Hematopoietic multipotent progenitor cell (in vitro differentiated cells): ENCODE measurements at regions not wholly inside any gene's neighbourhood (a gene's known extent, or its start where the extent isn't known, plus 50 kb on each side); places are given as distances from the start of the nearest gene placed in this dataset.

Experiments
- DNase-seq, 3 donors: peaks; one replicate each; pipeline ENCODE4 v3.0.0-alpha.2; 2011 to 2015; ENCODE audit warnings: low read depth in 2 of 3, low spot score in 2 of 3

DNA sequence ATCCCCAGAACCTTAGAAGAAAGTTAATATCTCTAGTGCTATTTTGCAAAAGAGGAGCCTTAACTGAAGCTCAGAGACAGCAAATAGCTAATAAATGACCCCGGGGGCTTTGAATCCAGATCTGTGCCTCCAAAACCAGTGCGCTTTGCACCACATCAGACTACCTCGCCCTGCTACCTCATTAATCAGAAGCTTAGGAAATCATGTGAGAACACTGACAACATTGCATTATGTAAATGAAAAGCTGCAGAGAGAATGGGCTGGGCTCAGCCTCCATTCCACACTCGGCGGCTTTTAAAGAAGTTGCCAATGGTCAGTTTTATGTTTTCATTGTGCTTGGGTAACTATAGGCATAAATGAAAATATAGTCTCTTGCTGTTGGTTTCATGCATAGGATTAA lies 54.0 kb upstream of the STMND1 start:
- DNase-seq, result no peak

DNA sequence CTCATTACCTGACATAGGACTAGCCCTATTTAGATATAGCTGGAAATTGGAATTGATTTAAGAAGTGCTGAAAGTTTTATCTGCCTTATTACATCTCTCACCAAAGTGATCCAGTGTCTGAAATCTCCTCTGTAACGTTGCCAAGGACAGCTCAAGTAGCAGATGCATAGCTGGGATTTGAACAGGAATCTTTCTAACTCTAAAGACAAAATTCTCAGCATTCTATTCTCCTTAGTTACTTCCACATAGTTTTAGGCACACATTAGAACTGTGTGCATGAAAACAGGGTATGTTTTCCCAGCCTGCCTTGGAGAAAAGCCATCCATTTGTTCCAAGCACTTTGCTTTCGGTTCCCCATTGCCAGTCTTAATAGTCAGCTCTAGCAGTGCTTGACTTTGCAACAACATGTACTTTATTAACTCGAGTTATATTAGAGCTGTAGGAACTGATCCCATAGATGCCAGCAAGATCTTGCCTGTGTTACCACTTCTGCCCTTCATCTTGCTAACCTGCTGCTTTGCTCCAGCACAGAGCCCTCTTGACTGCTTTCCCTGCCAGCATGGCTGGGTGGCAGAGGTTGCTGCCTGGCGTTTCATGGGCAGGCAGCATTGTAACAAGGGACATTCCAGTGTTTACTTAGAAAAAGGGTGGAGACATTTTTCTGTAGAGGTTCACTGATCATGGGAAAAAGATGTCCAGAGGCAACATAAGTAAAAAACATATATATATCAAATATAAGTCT lies 56.1 kb upstream of the STMND1 start:
- no peak for DNase-seq

DNA sequence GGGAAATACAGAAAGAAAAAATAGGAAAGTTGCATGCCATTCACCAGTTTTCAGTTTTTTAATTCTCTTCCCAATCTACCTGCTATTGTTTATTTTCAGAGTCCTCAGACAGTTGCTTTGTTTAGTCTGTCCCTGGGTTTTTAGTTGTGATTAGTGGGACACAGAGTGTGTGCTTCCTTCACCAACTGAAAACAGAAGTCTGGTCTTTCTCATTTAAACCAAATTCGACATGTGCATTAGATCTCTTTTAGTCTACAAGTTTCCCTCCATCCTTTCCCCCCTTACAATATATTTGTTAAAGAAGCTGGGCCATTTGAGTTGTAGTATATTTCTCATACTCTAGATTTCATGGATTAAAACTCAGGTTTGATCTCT lies 58.7 kb upstream of the STMND1 start:
- no peak for DNase-seq

DNA sequence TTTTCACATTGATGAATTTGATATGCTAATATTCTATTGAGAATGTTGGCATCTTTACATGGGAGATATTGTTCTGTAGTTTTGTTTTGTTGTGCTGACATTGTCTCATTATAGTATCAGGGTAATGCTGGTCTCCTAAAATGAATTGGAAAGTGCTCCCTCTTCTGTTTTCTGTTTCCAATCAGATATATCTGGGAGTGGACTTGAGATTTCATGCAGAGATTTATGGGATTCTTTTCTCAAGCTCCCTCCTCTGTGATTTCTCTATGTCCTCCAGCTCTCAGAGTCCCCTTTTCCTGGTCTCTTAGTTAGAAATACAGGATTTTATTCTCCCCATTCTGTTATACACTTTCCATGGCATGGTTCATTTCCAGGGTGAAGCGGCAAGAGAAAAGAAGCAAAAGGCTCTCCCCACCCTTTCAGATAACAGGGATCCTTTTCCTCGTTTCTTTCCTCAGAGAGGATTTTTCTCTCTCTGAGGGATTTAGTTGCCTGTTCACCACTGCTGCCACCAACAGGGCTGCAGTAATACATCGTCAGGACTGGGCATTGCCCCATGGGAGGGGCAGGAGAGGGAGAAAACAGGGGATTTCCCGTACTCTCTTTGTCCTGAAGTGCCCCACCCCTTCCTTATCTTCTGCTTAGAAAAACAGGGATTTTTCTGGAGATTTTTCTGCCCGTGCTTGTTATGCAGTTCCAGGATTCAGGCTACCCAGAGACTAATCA lies 59.3 kb upstream of the STMND1 start:
- peak in 2 of 3 donors; percentile 0 to 5 for DNase-seq

DNA sequence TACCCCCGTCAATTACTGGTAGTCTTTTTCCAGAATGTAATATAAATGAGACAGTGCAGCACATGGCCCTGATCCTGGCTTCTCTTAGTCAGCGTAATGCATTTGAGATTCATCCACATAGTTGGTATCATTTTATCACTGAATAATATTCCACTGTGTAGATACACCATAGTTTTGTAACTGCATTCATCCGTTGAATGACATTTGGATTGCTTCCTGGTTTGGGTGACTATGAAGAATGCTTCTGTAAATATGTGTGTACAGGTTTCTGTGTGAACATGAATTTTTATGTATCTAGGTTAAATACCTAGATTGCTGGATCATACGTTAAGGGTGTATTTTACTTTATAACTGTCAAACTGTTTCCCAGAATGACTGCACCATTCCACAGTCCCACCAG lies 62.6 kb upstream of the STMND1 start:
- DNase-seq, result no peak

DNA sequence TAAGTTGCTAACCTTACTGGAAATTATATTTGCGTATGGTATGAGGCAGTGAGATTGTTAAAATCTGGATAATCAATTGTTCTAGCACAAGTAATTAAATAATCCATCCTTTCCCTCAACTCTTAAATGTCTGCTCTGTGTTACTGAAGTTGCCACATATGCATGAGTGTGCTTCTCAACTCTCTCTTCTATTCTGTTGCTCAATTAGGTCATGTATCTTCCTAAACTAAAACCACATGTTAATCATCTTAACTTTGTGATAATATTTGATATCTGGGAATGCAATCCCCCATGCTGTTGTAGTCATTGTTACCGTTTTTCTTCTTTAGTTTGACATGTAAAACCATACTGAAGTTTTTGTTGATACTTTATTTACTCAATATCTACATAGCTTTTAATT lies 63.5 kb upstream of the STMND1 start:
- no peak for DNase-seq

DNA sequence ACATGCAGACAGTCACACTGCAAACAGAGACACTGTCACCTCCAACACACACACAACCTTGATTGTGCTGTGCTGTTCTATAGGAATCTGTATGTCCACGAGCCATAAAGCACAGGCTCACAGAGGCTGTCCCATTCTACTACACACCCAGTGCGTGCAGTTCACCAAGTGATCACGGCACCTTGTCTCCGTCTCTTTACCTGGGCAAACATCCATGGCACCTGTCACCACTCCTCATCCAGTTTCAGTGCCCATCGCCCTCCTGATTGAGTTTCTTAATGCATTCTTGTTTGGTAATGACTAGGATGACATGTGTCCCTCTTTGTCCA lies 65.8 kb upstream of the STMND1 start:
- no peak for DNase-seq

DNA sequence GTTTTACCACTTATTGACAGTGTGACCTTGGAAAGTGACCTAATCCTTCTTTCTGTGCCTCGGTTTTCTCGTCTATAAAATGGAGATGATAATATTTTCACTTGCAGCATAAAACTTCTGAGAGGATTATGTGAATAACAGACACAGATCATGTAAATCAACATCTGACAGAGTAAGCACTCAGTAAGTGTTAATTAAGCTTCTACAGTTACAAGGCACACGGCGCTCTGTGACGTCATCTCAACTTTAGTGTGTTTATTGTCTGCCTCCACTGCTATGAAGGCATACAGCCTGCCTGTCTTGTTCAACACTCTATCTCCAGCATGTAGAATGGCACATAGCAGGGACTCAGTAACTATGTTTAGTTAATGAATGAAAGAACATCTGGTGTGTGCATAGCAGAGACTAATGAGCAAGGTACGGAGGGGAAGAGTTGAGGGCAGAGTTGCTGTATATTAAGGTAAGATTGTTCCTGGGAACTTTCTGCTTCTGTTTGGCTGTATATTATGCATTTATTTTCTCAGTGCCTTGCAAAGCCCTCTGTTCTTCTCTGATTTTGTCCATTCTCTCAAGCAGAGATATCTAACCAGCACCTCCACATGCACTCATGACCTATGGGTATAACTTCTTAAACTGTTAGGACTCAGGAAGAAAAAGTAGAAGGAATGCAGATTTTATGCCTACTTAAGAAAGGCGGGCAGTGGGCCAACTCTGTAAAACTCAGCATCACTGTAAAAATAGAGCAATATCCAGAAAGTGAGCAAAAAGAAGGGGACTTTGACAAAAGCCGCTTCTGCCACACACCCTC lies 66.4 kb upstream of the STMND1 start:
- no peak for DNase-seq

DNA sequence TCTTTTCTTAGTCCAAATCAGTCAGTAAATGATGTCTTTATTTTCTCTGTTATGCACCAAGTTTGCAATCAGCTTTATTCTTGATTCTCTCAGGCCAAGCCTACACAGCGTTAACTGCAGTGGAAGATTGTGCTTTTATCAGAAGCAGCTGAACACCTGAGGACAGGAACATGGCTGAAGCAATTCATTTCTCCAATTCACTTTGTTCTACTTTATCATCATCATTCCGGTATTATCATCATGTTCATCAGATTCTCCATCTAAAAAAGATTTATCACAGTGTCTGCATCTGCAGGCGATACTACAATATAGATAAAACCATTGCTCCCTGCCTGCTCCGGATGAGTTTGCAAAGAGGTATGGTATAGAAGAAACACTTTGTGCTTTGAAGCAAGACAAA lies 68.1 kb upstream of the STMND1 start:
- no peak for DNase-seq

DNA sequence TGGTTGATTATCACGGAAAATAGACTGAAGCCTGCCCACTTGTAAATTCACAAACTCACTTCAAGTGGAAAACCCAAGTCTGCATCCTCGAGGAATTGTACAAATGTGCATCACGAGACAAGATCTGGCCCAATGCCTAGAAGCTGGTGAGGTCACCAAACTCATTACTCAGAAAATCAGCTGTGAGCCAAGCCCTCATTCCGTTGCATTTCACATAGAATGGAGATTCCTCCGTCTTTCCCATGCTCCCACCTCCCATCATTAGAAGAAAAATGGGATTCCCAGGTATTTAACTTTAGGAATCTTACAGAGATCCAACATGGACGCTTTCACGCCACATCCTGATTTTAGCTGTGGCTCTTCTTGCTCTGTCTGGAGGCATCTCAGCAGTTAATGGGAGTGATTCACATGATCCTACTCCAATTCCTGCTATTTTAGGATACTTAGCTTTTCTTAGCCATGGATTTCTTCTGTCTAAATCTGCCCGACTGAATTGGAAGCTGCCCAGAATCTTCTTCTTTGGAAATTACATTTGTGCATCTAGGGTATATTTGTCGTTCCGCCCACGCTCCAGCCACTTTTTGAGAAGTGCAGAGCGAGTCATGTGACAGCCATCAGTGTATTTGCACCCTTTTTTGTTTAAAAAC lies 68.7 kb upstream of the STMND1 start:
- DNase-seq, result no peak

DNA sequence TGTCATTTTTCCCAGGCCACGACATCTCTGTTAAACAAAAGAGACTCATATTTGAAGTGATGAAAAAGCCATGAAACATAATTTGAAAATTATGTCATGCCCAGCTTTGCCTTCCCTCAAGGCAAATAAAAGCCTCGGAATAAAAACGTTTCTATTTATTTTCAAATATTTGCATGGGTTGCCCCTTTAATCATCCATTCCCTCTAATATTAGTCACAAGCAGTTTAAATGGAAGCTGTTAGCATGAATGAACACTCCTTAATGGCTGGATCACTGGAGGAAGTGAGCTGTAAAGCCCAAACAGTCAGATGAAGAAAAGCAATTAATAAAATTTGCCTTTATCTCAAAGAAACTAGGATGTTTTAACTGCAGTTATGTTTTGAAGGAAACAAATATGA lies 69.3 kb upstream of the STMND1 start:
- no peak for DNase-seq

DNA sequence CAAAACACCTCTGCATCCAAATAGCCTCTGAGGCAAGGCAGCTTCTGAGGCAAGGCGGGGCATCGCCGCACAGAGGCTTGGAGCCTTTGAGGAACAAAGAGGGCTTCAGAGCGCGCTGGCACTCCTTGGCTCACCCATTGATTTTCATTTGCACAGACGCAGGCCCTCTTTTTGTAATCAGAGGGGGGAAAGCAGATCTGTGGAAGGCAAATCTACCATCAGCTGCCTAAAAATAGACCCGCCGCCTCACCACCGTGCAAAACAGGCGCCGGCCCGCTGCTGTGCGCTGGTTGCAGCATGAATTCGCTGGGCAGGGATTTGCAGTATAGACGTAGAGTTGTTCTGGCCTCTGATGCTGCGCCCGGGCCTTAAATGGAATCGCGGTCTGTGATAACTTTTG lies 69.9 kb upstream of the STMND1 start:
- DNase-seq, result no peak

DNA sequence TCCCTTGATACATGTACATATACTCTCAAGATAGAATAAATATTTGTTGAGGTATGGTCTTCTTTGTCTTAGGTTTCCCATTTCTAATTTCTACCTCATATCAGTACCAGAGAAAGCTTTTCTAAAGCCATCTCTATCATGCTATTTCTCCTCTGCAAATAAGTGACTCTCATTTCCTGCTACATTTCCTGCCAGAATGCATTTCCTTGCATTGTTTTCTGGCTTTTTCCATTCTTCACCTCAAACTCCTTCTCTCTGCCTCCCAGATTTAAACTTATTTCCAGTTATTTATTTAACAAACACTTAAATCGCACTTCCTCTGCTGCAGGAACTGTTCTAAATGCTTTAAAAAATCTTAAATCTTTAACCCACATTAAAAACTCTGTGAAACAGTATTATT lies 74.4 kb upstream of the STMND1 start:
- no peak for DNase-seq

DNA sequence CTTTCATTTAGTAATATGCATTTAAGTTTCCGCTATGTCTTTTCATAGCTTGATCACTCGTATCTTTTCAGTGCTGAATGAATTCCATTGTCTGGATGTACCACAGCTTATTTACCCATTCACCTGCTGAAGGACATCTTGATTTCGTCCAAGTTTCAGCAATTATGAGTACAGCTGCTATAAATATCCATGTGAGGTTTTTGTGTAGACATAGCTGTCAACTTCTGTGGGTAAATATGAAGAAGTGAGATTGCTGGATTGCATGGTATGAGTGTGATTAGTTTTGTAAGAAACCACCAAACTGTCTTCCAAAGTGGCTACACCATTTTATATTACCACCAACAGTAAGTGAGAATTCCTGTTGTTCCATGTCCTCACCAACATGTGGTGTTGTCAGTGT lies 79.2 kb upstream of the STMND1 start:
- no peak for DNase-seq

DNA sequence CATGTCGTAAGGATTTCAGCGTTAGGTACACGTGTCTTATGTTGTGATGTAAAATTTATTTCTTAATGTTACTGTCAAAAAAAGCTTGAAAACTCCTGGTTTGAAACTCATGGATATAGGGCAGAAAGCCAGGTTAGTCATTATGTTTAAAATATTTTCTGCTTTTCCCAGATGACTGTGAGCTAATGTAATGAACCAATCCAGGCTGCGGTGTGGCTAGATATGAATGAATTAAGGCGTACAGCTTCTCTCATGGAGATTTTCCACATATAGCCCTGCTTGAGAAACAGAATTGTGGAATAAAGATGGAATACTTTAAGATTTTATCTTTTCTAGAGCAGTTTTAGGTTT lies 80.3 kb upstream of the STMND1 start:
- DNase-seq, result no peak

DNA sequence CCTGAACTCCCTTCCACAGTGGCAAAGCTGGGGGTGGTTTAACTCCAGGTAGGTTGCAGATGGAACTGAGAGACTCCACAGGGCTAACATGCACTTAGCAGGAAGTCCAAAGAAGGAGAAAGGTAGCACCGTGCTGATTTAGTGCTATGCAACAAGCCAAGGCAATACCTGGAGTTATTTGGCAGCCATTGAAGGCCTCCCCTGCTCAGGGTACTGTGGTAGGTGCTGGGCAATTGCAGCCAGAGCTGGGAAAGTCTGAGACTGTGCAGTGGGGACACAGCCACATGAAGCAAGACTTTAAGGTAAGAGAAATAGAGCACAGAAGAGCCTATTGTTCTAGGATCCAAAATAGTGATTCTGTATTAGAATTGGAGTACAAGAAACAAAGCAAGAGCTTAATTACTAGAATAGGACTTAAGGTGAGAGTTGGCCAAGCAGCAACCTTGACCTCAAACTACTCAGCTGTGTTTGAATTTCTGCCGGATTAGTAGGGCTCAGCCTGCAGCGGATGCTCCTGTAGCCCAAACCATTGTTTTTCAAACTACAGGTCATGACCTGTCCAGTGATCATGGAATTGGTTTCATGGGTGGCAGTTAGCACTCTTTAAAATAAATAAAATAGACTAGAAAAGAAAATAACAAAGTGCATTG lies 80.8 kb upstream of the STMND1 start:
- no peak for DNase-seq

DNA sequence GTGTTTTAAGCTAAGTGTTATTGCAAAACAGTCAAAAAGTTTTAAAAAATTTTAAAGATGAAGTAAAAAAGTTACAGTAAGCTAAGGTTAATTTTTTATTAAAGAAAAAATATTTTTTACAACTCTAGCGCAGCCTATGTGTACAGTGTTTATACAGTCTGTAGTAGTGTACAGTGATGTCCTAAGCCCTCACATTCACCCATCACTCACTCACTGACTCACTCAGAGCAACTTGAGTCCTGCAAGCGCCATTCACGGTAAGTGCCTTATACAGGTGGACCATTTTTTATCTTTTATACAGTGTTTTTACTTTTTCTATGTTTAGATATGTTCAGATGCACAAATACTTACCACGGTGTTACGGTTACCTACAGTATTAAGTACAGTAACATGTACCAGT lies 83.4 kb upstream of the STMND1 start:
- no peak for DNase-seq

DNA sequence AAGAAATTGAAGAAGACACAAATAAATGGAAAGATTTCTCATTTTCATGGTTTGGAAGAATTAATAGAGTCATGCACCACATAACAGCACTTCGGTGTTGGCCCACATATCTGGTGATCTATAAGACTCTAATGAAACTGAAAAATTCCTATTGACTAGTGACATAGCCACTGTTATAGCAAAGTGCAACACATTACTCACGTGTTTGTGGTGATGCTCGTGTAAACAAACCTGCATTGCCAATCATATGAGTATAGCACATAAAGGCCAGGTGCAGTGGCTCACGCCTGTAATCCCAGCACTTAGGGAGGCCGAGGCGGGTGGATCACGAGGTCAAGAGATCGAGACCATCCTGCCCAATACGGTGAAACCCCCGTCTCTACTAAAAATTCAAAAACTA lies 84.4 kb upstream of the STMND1 start:
- no peak for DNase-seq

DNA sequence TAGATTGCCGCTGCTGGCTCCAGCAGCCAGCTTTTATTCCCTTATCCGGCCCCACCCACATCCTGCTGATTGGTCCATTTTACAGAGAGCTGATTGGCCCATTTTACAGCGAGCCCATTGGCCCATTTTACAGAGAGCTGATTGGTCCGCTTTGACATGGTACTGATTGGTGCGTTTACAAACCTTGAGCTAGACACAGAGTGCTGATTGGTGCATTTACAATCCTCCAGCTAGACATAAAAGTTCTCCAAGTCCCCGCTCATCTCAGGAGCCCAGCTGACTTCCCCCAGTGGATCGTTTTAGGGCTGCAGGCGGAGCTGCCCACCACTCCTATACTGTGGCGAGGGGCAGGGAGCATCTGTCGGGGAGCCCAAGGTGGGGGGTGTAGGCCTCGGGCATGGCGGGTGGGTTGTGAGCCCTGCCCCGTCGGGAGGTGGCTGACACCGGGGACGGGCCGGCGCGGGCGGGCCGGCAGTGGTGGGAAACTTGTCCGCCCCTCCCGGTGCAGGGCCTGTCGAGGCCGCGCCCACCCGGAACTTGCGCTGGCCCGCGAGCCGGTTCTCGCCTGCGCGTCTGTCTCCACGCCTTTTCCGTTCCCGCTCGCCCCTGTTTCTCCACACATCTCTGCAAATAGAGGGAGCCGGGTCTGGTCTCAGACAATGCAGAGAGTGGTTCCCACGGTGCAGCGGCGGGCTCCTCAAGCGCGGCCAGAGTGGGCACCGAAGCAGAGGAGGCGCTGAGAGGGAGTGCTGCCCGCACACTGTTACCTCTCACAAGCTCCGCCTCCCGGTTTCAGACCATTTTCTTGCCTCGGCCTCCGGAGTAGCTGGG lies 86.1 kb upstream of the STMND1 start:
- peak in 2 of 3 donors; percentile 50 to 58 for DNase-seq

DNA sequence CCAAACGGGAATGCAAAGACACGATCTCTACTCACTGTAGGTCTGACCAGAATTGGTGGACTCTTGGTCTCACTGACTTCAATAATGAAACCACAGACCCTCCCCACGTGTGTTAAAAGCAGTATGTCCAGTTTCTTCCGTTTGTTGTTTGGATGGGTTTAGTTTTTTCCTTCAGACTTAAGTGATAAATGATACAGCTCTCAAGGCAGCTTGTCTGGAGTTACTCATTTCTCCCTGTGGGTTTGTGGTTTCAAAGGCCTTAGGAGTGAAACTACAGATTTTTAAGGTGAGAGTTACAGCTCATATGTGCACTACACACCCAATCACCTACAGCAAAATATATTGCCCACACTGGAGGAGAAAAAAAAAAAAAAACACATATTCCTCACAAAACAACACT lies 86.7 kb upstream of the STMND1 start:
- DNase-seq, result peak in 2 of 3 donors; percentile 6 to 38
